GM18499 (cell line): ENCODE measurements at regions not wholly inside any gene's neighbourhood (a gene's known extent, or its start where the extent isn't known, plus 50 kb on each side); places are given as distances from the start of the nearest gene placed in this dataset.
"Not testable (repeated sequence)": the region's sequence is repeated elsewhere in the genome, so short reads cannot be mapped to it uniquely, and the experiment has no call there.

Source experiments
- ATAC-seq: cut with Tn5 transposase; IDR thresholded peaks from one replicate; pipeline ENCODE4 v1.9.1; 2021; ENCODE audit warnings: moderate number of reproducible peaks; ENCODE audit not compliant: insufficient read depth, unreplicated experiment

DNA sequence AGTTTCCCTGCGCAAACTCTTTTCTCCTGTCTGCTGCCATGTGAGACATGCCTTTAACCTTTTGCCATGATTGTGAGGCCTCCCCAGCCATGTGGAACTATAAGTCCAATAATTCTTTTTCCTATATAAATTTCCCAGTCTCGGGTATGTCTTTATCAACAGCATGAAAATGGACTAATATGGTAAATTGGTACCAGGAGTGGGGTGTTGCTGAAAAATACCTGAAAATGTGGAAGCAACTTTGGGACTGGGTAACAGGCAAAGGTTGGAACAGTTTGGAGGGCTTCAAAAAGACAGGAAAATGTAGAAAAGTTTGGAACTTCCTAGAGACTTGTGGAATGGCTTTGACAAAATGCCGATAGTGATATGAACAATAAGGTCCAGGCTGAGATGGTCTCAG lies 578.9 kb upstream of the CYLC2 start:
- ATAC-seq: not testable (repeated sequence)

DNA sequence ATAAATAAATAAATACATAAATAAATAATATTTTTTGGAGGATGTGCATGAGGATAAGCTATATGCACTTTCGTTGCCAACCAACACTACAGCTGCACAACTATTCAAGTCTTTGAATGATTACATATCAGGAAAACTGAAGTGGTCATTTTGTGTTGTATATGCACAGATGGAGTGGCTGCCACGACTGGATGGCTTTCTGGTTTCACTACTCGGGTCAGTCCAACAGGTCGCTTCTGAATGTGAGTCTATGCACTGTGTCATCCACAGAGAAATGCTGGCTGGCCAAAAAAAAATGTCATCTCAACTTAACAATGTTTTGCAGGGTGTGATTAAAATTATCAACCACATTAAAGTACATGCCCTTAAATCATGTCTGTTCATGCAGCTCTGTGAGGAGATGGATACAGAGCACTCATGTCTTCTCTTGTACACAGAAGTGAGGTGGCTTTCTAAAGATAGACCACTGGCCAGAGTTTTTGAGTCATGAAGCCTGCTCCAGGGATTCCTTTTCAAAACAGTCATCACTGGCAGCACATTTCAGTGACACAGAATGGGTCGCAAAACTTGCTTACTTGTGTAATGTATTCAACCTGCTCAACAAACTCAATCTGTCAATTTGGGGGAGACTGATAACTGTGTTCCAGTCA lies 589.8 kb upstream of the CYLC2 start:
- no peak for ATAC-seq

DNA sequence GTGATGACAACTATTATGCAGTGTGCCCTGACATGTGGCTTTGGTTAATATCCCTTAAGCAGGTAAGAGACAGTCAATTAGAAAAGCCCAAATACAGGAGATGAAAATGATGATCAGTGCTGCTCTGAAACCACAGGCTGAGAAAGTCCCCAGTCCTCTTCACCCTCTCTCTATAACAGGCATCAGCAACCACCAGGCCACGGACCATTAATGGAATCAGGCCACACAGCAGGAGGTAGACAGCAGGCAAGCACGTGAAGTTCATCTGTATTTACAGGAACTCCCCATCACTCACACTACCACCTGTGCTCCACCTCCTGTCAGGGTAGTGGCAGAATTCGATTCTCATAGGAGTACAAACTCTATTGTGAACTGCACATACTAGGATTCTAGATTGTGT lies 591.6 kb upstream of the CYLC2 start:
- ATAC-seq: no peak

DNA sequence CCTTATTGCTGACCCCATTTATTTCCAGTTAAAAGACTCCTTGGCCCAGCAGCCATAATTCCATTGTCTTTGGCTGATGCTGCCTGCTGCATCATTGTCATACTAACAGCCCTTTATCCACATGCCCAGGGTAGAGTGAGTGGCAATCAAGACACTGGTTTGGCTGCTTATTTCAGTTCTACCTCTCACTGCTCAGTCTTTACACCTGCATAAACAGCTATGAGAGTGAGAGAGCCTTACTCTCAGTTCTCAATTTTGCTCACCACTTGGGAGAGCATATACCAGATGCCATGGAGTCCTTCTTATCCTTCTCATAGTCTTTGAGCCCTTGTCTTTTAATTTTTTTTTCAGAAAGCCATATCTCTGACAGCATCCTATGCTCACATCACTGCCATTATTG lies 596.9 kb upstream of the CYLC2 start:
- ATAC-seq: no peak

DNA sequence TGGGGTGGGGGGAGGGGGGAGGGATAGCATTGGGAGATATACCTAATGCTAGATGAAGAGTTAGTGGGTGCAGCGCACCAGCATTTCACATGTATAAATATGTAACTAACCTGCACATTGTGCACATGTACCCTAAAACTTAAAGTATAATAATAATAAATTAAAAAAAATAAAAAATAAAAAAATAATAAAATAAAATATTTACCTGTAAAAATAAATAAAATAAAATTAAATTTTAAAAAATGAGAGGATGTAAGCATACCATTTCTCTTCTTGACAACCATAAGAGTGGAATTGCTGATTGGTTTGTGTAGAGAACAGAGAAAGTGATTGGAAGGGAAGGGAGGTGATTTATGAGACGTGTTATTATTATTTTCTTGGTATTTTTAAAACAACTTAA lies 609.5 kb upstream of the CYLC2 start:
- ATAC-seq: not testable (repeated sequence)

DNA sequence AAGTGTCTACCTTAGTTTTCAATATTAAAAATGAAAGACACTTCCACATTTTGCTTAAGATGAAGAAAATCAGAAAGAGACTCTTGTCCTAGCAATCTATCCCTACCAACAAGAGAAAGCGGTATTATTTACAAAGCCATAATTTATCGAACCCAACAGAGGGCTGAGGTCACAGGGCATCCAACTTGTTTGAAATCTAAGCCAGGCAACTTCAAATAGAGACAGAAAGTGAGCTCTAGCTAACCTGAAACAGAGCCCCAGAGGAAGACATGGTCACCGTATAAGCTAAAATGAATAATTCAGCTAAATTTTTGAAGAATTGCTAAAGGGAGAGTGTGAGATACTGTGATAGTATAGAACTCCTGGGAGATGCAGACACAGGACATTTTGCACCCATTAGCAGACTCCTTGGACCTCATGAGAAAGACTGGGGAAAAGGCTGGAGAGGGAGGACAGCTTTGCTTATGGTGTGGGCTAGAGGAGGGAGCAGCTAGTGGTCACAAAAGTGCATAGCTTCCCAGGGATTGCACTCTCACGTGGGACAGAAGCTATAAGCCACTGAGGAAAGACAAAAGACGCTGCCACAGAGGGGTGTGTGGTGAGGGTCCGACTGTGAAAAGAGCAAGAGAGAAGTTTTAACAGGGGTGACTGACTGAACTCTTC lies 624.2 kb upstream of the GRIN3A start:
- ATAC-seq: no peak

DNA sequence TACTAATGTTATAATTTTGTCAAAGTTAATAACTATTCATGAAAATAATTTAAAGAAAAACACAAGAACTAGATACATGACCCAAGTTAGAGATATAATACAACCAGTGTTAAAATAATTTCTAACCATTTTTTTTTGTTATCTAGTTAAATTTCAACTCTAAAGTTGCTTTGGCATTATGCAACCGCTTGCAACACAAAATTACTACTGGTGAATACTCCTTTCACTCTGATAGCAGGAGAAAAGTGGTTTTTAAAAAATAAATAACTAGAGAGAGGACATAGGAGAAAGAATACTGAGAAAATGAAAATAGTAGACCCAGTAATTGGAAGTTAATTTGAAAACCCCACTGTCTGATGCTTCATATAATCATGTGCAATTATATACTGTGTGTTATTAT lies 622.4 kb upstream of the GRIN3A start:
- no peak for ATAC-seq

DNA sequence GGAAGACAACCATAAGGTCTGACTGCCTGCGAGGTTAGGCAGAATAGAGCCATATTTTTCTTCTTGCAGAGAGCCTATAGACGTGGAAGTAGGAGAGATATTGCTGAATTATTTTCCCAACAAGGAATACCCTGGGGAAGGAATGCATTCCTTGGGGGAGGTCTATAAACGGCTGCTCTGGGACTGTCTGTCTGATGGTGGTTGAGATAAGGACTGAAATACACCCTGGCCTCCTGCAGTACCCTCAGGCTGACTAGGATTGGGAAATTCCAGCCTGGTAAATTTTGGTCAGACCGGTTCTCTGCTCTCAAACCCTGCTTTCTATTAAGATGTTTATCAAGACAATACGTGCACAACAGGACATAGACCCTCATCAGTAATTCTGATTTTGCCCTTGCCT lies 617.5 kb upstream of the GRIN3A start:
- no peak for ATAC-seq

DNA sequence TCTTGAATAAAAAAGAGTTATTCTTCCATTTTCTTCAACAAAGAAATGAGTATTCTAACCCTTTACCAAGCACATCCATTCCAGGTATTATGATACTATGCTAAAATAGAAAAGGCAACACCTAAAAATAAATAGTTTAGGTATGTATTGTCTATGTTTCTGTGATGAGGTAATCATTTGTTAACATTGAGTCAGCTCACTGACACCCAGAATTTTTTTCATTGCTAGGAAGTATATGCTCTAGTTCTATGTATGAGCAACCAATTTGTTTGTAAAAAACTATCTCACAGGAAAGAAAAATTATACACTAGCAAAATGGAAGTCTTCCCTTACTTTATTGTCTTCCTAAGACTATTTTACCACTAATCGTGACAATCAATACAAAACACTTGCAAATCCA lies 615.6 kb upstream of the GRIN3A start:
- no peak for ATAC-seq

DNA sequence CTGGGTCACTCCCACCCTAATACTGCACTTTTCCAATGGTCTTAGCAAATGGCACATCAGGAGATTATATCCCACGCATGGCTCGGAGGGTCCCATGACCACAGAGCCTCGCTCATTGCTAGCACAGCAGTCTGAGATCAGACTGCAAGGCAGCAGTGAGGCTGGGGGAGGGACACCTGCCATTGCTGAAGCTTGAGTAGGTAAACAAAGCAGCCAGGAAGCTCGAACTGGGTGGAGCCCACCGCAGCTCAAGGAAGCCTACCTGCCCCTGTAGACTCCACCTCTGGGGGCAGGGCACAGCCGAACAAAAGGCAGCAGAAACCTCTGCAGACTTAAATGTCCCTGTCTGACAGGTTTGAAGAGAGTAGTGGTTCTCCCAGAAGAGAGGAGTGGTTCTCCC lies 599.0 kb upstream of the GRIN3A start:
- not testable (repeated sequence) for ATAC-seq

DNA sequence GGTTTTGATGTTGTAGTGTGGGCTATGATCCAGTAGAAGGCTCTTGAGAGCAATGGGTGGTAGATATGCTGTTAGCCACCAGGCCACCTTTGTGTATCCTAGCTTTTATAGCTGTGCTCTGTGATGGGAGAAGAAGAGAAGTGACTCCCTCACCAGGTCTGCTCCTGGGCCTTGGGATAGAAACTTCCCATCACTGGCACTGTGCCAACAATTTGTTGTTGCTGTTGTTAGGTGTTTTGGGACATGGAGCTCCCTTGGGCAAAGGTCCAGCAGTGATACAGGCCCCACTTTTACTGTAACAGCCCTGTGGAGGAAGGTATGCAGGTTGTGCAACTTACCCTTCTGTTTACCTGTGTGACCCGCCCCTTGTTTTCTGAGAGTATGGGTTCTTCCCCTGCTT lies 570.9 kb upstream of the GRIN3A start:
- ATAC-seq: no peak

DNA sequence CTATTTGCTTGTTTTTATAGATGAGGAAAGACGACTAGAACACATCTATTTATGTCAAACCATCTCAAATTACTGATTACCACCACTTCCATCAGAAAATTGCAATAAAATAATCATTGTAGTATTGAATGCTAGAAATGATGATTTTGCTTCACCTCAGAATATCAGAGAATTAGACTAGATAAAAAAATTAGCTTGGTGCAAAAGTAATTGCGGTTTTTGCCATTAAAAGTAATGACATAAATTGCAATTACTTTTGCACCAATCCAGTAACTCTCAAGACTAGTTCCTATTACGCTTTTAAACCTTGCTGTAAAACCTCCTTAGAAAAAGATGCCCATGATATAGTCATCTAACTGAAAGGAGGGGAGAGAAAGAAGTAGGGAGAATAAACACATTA lies 556.7 kb upstream of the GRIN3A start:
- ATAC-seq: no peak

DNA sequence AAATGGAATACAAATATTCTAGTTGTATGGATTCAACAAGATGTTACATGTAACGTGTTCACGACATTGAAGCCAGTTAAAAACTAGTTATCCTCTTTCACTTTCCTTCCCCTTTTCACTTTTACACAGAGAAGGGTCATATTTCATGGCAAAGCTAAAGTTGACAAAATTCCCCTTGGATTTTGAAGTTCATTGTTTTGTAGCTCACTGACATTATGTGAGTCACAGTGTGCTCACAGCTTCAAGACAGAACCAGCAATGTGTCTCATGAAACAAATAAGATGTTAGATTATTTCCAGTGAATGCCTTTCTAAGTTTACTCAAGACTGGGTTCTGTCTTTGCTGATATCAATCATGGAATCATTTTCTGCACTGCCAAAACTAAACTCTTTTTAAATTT lies 535.5 kb upstream of the GRIN3A start:
- no peak for ATAC-seq

DNA sequence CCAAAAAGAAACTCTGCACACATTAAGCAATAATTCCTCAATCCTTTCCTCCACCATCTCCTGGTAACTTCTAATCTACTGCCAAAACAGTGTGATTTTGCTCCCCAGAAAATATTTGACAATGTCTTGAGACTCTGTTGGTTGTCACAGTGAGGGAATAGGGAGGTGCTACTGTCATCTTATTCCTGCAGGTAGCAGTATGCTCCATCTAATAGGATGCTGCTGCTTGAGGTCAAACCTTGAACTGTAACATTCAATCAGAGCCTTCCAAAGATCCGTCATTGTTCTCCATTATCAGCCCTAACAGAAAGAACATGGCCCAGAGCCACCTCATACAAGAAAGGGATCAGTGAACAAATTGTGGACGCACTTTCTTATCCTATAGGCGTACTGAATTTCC lies 514.7 kb upstream of the GRIN3A start:
- no peak for ATAC-seq

DNA sequence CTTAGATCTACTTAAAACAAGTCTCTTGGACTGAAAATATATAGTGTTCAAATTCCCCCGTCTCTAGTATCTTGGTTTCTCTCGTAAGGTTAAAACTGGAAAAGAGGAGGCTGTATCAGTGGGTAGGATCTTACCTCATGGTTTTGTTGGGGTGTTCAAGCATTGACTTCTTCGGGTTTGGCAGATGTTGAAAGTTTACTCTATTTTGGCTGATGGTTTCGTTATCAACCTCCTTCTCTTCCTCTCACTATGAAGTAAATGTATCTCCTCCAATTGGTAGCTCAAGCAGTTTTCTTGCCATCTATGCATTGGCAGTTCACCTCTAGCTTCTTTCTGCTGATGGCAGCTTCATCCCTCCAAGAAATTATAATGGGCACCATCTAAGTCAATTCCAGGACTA lies 506.5 kb upstream of the GRIN3A start:
- ATAC-seq: no peak

DNA sequence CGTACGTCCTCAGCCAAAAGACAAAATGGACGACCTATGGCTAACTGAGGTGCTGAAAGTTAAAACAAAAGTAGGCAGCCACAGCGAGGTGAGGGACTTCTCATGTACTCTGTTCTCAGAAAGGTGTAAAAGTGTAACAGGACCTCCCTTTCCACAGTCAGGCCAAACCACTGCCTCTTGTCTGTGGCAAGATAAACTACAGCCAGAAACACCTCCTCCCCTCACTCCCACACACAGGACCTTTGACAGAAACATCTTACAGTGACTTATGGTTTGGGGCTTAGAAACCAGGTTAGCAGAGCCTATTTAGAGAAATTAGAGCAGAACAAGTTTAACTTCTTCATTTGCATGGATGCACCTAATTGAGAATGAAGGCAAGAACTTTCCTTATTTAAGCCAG lies 499.1 kb upstream of the GRIN3A start:
- ATAC-seq: no peak

DNA sequence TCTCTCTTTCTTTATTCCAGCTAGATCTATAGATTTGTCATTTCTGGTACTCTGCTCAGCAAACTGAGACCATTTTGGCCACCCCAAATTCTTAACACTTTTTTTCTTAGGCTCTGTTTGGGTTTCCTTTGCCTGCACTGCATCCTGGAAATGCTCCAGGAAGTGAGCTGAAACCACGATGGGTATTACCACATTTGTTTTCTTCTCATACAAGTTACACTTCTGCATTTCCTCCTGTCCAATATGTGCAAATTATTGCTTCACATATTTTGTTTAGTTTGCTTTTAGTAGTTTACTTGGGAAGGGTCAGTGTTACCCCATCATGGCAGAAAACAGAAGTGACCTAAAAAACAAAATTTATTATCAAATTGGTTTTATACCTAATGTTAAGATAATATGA lies 498.6 kb upstream of the GRIN3A start:
- ATAC-seq: no peak

DNA sequence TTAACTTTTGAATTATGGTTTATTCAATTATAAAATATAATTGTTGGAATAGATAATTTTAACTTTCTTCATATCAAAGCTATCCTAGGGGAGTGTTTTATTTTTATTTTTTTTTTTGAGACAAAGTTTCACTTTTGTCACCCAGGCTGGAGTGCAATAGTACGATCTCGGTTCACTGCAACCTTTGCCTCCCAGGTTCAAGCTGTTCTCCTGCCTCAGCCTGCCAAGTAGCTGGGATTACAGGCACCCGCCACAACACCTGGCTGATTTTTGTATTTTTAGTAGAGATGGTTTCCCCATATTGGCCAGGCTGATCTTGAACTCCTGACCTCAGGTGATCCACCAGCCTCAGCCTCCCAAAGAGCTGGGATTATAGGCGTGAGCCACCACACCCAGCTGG lies 489.0 kb upstream of the GRIN3A start:
- not testable (repeated sequence) for ATAC-seq

DNA sequence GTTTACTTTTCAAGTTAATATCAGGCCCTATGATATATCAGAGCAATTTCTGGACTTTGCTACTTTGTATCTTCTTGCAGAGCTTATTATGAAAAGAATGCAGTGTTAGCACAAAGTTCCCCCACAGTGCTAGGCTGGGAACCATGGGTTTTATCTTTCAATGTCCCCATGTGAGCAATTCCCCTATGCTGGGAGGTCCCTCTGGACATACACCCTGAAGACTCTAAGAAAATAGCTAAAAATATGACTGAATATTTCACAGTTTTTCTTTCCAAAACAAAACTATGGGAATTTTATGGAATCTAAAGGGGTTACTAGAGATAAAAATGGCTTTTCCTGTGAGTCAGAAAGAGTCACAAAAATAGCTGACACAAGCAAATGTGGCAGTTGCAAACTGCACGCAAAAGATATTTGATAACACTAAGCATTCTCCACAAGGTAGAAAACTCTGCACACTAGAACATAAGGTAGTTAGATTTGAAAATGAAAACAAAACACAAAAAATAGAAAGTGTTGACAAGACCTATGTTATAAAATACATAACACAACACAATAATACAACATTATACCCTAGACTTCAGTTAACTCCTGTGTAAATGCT lies 487.5 kb upstream of the GRIN3A start:
- no peak for ATAC-seq

DNA sequence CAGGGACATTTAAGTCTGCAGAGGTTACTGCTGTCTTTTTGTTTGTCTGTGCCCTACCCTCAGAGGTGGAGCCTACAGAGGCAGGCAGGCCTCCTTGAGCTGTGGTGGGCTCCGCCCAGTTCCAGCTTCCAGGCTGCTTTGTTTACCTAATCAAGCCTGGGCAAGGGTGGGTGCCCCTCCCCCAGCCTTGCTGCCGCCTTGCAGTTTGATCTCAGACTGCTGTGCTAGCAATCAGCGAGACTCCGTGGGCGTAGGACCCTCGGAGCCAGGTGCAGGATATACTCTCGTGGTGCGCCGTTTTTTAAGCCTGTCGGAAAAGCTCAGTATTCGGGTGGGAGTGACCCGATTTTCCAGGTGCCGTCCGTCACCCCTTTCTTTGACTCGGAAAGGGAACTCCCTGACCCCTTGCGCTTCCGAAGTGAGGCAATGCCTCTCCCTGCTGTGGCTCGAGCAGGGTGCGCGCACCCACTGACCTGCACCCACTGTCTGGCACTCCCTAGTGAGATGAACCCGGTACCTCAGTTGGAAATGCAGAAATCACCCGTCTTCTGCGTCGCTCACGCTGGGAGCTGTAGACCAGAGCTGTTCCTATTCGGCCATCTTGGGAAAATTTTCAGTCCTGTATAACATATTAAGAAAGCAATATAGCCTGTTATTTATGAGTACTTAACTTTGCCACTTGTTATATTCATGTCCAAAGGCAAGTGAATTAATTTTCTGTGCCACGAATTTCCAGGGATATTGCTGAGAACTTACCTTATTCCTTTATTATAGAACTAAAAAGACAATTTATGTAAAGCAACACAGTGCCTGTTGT lies 485.1 kb upstream of the GRIN3A start:
- ATAC-seq: not testable (repeated sequence)

DNA sequence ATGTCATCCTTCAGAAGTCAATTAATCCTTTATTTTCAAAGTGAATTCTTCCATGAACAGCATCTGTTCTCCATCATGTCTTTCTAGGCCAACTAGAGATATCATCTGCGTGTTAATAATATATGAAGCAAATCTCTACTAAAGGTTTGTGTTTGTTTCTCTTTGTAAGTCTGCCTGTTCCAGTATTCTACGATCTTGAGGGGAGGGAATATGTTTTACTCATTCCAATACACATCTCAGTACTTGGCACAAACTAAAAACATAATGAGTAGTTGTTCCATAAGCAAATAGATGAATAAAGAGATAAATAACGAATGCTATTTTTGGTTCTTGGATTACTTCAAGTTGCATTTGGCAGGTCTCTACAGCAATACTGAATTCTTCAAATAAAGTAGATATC lies 470.7 kb upstream of the GRIN3A start:
- ATAC-seq: no peak
